Suprapubic skin (tissue), 4 donors: ENCODE measurements at regions not wholly inside any gene's neighbourhood (a gene's known extent, or its start where the extent isn't known, plus 50 kb on each side); places are given as distances from the start of the nearest gene placed in this dataset.

Source experiments
- DNase-seq, 2 donors: peaks; one replicate each; pipeline ENCODE4 v3.0.0-alpha.2; 2019; ENCODE audit warnings: low spot score in 2 of 2
- H3K27ac ChIP-seq: fragments of 200-600 bp; sonication (generic); one replicate; pipeline ENCODE4 v1.5.1; 2019
- H3K27me3 ChIP-seq: fragments of 200-600 bp; sonication (generic); one replicate; pipeline ENCODE4 v1.5.1; 2019
- H3K36me3 ChIP-seq: fragments of 200-600 bp; sonication (generic); one replicate; pipeline ENCODE4 v1.5.1; 2019
- H3K4me1 ChIP-seq: fragments of 200-600 bp; sonication (generic); one replicate; pipeline ENCODE4 v1.5.1; 2019
- H3K4me3 ChIP-seq: fragments of 200-600 bp; sonication (generic); one replicate; pipeline ENCODE4 v1.5.1; 2019; ENCODE audit warnings: mild to moderate bottlenecking
- H3K9me3 ChIP-seq: fragments of 200-600 bp; sonication (generic); one replicate; pipeline ENCODE4 v1.5.1; 2019
- CTCF ChIP-seq, 2 donors: fragments of 200-600 bp in 1 of 2; fragments of 450-650 bp in 1 of 2; sonication (generic) in 1 of 2; IDR thresholded peaks; one replicate each; pipeline ENCODE4 v1.5.1; 2016 to 2019; ENCODE audit warnings: antibody characterized with exemption in 2 of 2, mild to moderate bottlenecking in 1 of 2, moderate library complexity in 1 of 2
- EP300 ChIP-seq: sonication (generic); formaldehyde crosslinking; IDR thresholded peaks from one replicate; pipeline ENCODE4 v1.6.1; 2017; ENCODE audit warnings: antibody characterized with exemption
- POLR2A ChIP-seq, 2 donors: fragments of 450-650 bp; IDR thresholded peaks; one replicate each; pipeline ENCODE4 v1.6.1; 2017; ENCODE audit warnings: antibody characterized with exemption in 2 of 2, mild to moderate bottlenecking in 2 of 2, moderate library complexity in 2 of 2
- POLR2AphosphoS5 ChIP-seq, 3 donors: sonication (generic); formaldehyde crosslinking; IDR thresholded peaks; one replicate each; pipeline ENCODE4 v1.6.1; 2017; ENCODE audit warnings: antibody characterized with exemption in 3 of 3
- WGBS: methylation state at CpG from one replicate; pipeline ENCODE4 v1.1.5; 2018; 5-methylcytosine and 5-hydroxymethylcytosine counted together

GRCh38 chr22:48547971-48548370, 1279.7 kb downstream of the BRD1 start:
- WGBS = 90% methylated on average over 11 of the region's 13 CpGs
- no peak overlapping the region for H3K4me3 ChIP-seq
- H3K27me3 ChIP-seq = no peaks in the 10 kb centered on the region
- H3K36me3 ChIP-seq = no peaks in the 10 kb centered on the region
- H3K27ac ChIP-seq = no peak overlapping the region
- no peaks in the 10 kb centered on the region for H3K4me1 ChIP-seq
- DNase-seq = no peak
- TF ChIP-seq EP300 = no peak
- no peak for TF ChIP-seq CTCF (IDR thresholded peaks at IDR 0.05)
- no peak for TF ChIP-seq POLR2A (IDR thresholded peaks at IDR 0.05)
- TF ChIP-seq POLR2AphosphoS5 (IDR thresholded peaks at IDR 0.05) = no peak
- H3K9me3 ChIP-seq = no peaks in the 10 kb centered on the region

GRCh38 chr22:48546653-48547424, 1280.8 kb downstream of the BRD1 start:
- WGBS = 74% methylated on average over 19 of the region's 19 CpGs
- H3K9me3 ChIP-seq = no peaks in the 10 kb centered on the region
- H3K36me3 ChIP-seq = no peaks in the 10 kb centered on the region
- DNase-seq = no peak
- TF ChIP-seq POLR2AphosphoS5 (IDR thresholded peaks at IDR 0.05) (no peak), EP300 (no peak), CTCF (IDR thresholded peaks at IDR 0.05) (no peak), POLR2A (IDR thresholded peaks at IDR 0.05) (no peak)
- no peaks in the 10 kb centered on the region for H3K27me3 ChIP-seq
- no peaks in the 10 kb centered on the region for H3K4me1 ChIP-seq
- no peak overlapping the region for H3K27ac ChIP-seq
- no peak overlapping the region for H3K4me3 ChIP-seq

- WGBS = 100% methylated on average over 2 of the region's 18 CpGs
- no peak for DNase-seq
- no peaks in the 10 kb centered on the region for H3K9me3 ChIP-seq
- no peak overlapping the region for H3K27ac ChIP-seq
- H3K36me3 ChIP-seq = no peaks in the 10 kb centered on the region
- H3K4me3 ChIP-seq = no peak overlapping the region
- H3K4me1 ChIP-seq = no peaks in the 10 kb centered on the region
- TF ChIP-seq CTCF (IDR thresholded peaks at IDR 0.05) (no peak), EP300 (no peak), POLR2A (IDR thresholded peaks at IDR 0.05) (no peak), POLR2AphosphoS5 (IDR thresholded peaks at IDR 0.05) (no peak)
- H3K27me3 ChIP-seq = no peaks in the 10 kb centered on the region
Observed at GRCh38 chr22:48545987-48546386, 1281.7 kb downstream of the BRD1 start.

- peaks cover 18% of the 10 kb centered on the region for H3K27me3 ChIP-seq
- no peak for DNase-seq
- no peaks in the 10 kb centered on the region for H3K9me3 ChIP-seq
- TF ChIP-seq POLR2AphosphoS5 (IDR thresholded peaks at IDR 0.05) (no peak), CTCF (IDR thresholded peaks at IDR 0.05) (no peak), EP300 (no peak), POLR2A (IDR thresholded peaks at IDR 0.05) (no peak)
- peaks cover 18% of the 10 kb centered on the region for H3K4me1 ChIP-seq
- no peak overlapping the region for H3K27ac ChIP-seq
- WGBS = 91% methylated on average over 8 of the region's 16 CpGs
- no peaks in the 10 kb centered on the region for H3K36me3 ChIP-seq
- no peak overlapping the region for H3K4me3 ChIP-seq
Observed at GRCh38 chr22:48541401-48542098, 1286.1 kb downstream of the BRD1 start.

- 69% methylated on average over 12 of the region's 12 CpGs for WGBS
- H3K27ac ChIP-seq = no peak overlapping the region
- DNase-seq = no peak
- TF ChIP-seq EP300 (no peak), POLR2AphosphoS5 (IDR thresholded peaks at IDR 0.05) (no peak), POLR2A (IDR thresholded peaks at IDR 0.05) (no peak), CTCF (IDR thresholded peaks at IDR 0.05) (no peak)
- no peaks in the 10 kb centered on the region for H3K36me3 ChIP-seq
- peaks cover 18% of the 10 kb centered on the region for H3K27me3 ChIP-seq
- no peak overlapping the region for H3K4me3 ChIP-seq
- H3K9me3 ChIP-seq = no peaks in the 10 kb centered on the region
- H3K4me1 ChIP-seq = peaks cover 25% of the 10 kb centered on the region
Observed at GRCh38 chr22:48539261-48539660, 1288.4 kb downstream of the BRD1 start.
